ENCODE measurements at regions not wholly inside any gene's neighbourhood (a gene's known extent, or its start where the extent isn't known, plus 50 kb on each side); places are given as distances from the start of the nearest gene placed in this dataset.

DNA sequence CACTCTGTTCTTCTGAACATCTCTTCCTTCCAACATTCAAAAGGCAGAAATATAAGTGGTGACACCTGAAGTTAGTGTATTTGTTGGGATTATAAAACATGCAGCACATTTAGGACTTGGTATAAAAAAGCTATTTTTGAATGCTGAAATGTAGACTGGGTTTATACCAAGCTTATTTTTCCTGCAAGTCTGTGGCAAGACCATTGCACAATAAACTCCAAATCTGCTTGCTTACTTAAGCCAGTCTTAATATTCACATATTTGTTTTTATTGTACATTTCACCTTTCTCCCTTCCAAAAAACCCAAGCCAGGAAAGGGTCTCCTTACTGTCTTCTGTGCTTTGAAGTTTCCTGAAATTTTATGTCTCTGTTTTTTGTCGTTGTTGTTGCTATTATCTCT is 63.7 kb downstream of the FHIP1A start:
- POLR2A ChIA-PET, result no interaction called here
- no peaks in the 10 kb centered on the region for H3K36me3 ChIP-seq (ENCODE audit: control insufficient read depth in 4 of 4, insufficient read depth in 4 of 4, low read length in 3 of 4)
- WGBS (ENCODE audit: insufficient coverage), result no CpG with 5 or more reads among the region's 1 CpG
- DNase-seq, result no peak
- H3K9me3 ChIP-seq (ENCODE audit: control extremely low read depth in 1 of 5, control insufficient read depth in 4 of 5, insufficient read depth in 2 of 5, low read depth in 1 of 5, low read length in 4 of 5), result peaks cover 0 to 2% (median 0%) of the 10 kb centered on the region in 5 experiments
- no peak overlapping the region for H3K27ac ChIP-seq (ENCODE audit: insufficient read depth in 1 of 2, low read depth in 1 of 2, low read length in 2 of 2, poor library complexity in 1 of 2, severe bottlenecking in 2 of 2)
- no peaks in the 10 kb centered on the region for H3K4me1 ChIP-seq (ENCODE audit: control extremely low read depth in 1 of 4, control insufficient read depth in 4 of 4, insufficient read depth in 4 of 4, low read length in 3 of 4)
- H3K4me3 ChIP-seq (ENCODE audit: control insufficient read depth in 1 of 7, extremely low read depth in 1 of 7, insufficient read depth in 4 of 7, low read depth in 2 of 7, low read length in 6 of 7), result no peak overlapping the region
- peaks cover 0 to 6% (median 3%) of the 10 kb centered on the region in 5 experiments for H3K27me3 ChIP-seq (replicated peaks in 2 of 5; ENCODE audit: control insufficient read depth in 4 of 5, insufficient read depth in 5 of 5, low read length in 4 of 5)
- CTCF ChIA-PET, result interaction anchor here (0.7 kb wide), 1 partner anchor 465 kb away, joined by 3 read pairs; no protein-coding TSS in a partner anchor

GRCh38 chr4:151473521-151474097 is 64.6 kb downstream of the FHIP1A start:
- H3K4me3 ChIP-seq (ENCODE audit: control insufficient read depth in 1 of 7, extremely low read depth in 1 of 7, insufficient read depth in 4 of 7, low read depth in 2 of 7, low read length in 6 of 7), result no peak overlapping the region
- no peak overlapping the region for H3K27ac ChIP-seq (ENCODE audit: insufficient read depth in 1 of 2, low read depth in 1 of 2, low read length in 2 of 2, poor library complexity in 1 of 2, severe bottlenecking in 2 of 2)
- ChIA-PET CTCF (no interaction called here), POLR2A (no interaction called here)
- no peak for DNase-seq
- peaks cover 0 to 2% (median 0%) of the 10 kb centered on the region in 5 experiments for H3K9me3 ChIP-seq (ENCODE audit: control extremely low read depth in 1 of 5, control insufficient read depth in 4 of 5, insufficient read depth in 2 of 5, low read depth in 1 of 5, low read length in 4 of 5)
- H3K27me3 ChIP-seq (replicated peaks in 2 of 5; ENCODE audit: control insufficient read depth in 4 of 5, insufficient read depth in 5 of 5, low read length in 4 of 5), result peaks cover 0 to 5% (median 3%) of the 10 kb centered on the region in 5 experiments
- H3K4me1 ChIP-seq (ENCODE audit: control extremely low read depth in 1 of 4, control insufficient read depth in 4 of 4, insufficient read depth in 4 of 4, low read length in 3 of 4), result no peaks in the 10 kb centered on the region
- no peaks in the 10 kb centered on the region for H3K36me3 ChIP-seq (ENCODE audit: control insufficient read depth in 4 of 4, insufficient read depth in 4 of 4, low read length in 3 of 4)

DNA sequence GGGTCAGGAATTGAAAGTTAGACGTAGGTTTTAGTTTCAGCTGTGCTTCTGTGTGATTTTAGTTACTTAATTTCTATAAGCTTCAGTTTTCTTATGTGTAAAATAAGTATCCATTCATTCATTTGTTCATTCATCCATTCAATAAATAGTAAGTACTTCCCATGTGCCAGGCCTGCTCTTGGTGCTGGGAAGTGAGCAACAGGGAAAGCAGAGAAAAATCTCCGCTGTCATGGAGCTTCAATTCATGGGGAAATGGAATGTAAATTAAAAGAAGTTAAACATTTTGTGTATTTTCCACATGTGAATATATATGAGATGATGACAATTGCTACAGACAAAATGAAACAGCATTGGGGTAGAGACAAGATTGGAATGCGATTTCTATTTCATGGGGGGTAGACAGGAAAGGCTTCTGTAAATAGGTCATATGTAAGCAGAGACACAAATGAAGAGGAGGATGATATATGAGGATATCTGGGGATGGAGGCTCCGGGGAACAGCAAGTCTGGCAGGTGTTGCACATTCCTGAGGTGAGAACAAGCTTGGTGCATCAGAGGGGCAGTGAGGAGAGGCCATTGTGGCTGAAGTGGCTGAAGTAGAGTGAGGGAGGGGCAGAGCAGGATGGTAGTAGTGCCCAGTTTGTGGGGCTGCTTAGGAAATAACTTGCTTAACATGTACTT is 66.2 kb downstream of the FHIP1A start:
- Histone ChIP-seq H3K27ac (ENCODE audit: insufficient read depth in 1 of 2, low read depth in 1 of 2, low read length in 2 of 2, poor library complexity in 1 of 2, severe bottlenecking in 2 of 2) (no peak overlapping the region), H3K36me3 (ENCODE audit: control insufficient read depth in 4 of 4, insufficient read depth in 4 of 4, low read length in 3 of 4) (no peaks in the 10 kb centered on the region), H3K9me3 (ENCODE audit: control extremely low read depth in 1 of 5, control insufficient read depth in 4 of 5, insufficient read depth in 2 of 5, low read depth in 1 of 5, low read length in 4 of 5) (no peaks in the 10 kb centered on the region), H3K4me3 (ENCODE audit: control insufficient read depth in 1 of 7, extremely low read depth in 1 of 7, insufficient read depth in 4 of 7, low read depth in 2 of 7, low read length in 6 of 7) (no peak overlapping the region), H3K27me3 (replicated peaks in 2 of 5; ENCODE audit: control insufficient read depth in 4 of 5, insufficient read depth in 5 of 5, low read length in 4 of 5) (peaks cover 2 to 10% (median 4%) of the 10 kb centered on the region in 5 experiments), H3K4me1 (ENCODE audit: control extremely low read depth in 1 of 4, control insufficient read depth in 4 of 4, insufficient read depth in 4 of 4, low read length in 3 of 4) (no peaks in the 10 kb centered on the region)
- no peak for DNase-seq
- ChIA-PET CTCF (no interaction called here), POLR2A (no interaction called here)
- WGBS (ENCODE audit: insufficient coverage), result 98% methylated on average over 3 of the region's 4 CpGs

- Histone ChIP-seq H3K4me3 (ENCODE audit: control insufficient read depth in 1 of 7, extremely low read depth in 1 of 7, insufficient read depth in 4 of 7, low read depth in 2 of 7, low read length in 6 of 7) (no peak overlapping the region), H3K9me3 (ENCODE audit: control extremely low read depth in 1 of 5, control insufficient read depth in 4 of 5, insufficient read depth in 2 of 5, low read depth in 1 of 5, low read length in 4 of 5) (no peaks in the 10 kb centered on the region), H3K27ac (ENCODE audit: insufficient read depth in 1 of 2, low read depth in 1 of 2, low read length in 2 of 2, poor library complexity in 1 of 2, severe bottlenecking in 2 of 2) (no peak overlapping the region), H3K4me1 (ENCODE audit: control extremely low read depth in 1 of 4, control insufficient read depth in 4 of 4, insufficient read depth in 4 of 4, low read length in 3 of 4) (no peaks in the 10 kb centered on the region), H3K27me3 (replicated peaks in 2 of 5; ENCODE audit: control insufficient read depth in 4 of 5, insufficient read depth in 5 of 5, low read length in 4 of 5) (peaks cover 0 to 7% (median 2%) of the 10 kb centered on the region in 5 experiments), H3K36me3 (ENCODE audit: control insufficient read depth in 4 of 4, insufficient read depth in 4 of 4, low read length in 3 of 4) (no peaks in the 10 kb centered on the region)
- DNase-seq, result no peak
- ChIA-PET POLR2A (no interaction called here), CTCF (no interaction called here)
- 98% methylated on average over 4 of the region's 4 CpGs for WGBS (ENCODE audit: insufficient coverage)
Measured at GRCh38 chr4:151481813-151482212, 72.8 kb downstream of the FHIP1A start.

DNA sequence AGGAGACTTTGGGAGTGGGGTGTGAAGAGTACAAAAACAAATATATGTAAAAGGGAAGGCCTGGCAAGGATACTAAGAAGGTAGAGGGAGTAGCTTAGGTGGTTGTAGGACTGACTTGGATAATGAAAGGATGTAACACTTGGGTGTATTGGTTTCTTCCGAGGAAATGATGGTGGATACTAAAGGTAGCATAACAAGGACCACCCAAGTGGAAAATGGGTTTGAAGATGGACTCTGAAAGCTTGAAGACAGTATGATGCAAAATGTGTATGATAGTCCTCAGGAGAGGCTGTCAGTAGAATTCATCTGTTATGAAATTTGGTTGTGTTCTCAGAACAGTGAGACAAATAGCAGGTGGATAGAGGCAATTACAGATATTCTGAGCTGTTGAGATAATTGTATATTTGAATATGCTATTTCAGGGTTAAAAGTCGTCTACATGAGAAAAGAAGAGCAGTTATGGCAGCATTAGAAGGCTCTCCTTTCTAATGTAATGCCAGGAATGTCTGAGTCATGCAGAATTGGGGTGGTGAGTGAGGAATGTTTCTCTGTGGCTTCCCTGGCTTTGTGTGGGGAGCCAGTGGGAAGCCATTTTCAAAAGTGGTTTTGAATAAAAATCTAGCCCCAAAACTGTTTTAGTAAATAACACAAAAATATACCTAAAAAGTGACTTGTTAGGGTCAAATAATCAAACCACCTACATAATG is 75.6 kb downstream of the FHIP1A start:
- Histone ChIP-seq H3K36me3 (ENCODE audit: control insufficient read depth in 4 of 4, insufficient read depth in 4 of 4, low read length in 3 of 4) (no peaks in the 10 kb centered on the region), H3K27me3 (replicated peaks in 2 of 5; ENCODE audit: control insufficient read depth in 4 of 5, insufficient read depth in 5 of 5, low read length in 4 of 5) (peaks cover 0 to 5% (median 0%) of the 10 kb centered on the region in 5 experiments), H3K9me3 (ENCODE audit: control extremely low read depth in 1 of 5, control insufficient read depth in 4 of 5, insufficient read depth in 2 of 5, low read depth in 1 of 5, low read length in 4 of 5) (no peaks in the 10 kb centered on the region), H3K4me3 (ENCODE audit: control insufficient read depth in 1 of 7, extremely low read depth in 1 of 7, insufficient read depth in 4 of 7, low read depth in 2 of 7, low read length in 6 of 7) (no peak overlapping the region), H3K27ac (ENCODE audit: insufficient read depth in 1 of 2, low read depth in 1 of 2, low read length in 2 of 2, poor library complexity in 1 of 2, severe bottlenecking in 2 of 2) (no peak overlapping the region), H3K4me1 (ENCODE audit: control extremely low read depth in 1 of 4, control insufficient read depth in 4 of 4, insufficient read depth in 4 of 4, low read length in 3 of 4) (no peaks in the 10 kb centered on the region)
- WGBS (ENCODE audit: insufficient coverage), result 44% methylated on average over 2 of the region's 2 CpGs
- ChIA-PET POLR2A (interaction anchor here (0.6 kb wide), 1 partner anchor 178 kb away, joined by 4 read pairs; no protein-coding TSS in a partner anchor), CTCF (no interaction called here)
- DNase-seq, result no peak

DNA sequence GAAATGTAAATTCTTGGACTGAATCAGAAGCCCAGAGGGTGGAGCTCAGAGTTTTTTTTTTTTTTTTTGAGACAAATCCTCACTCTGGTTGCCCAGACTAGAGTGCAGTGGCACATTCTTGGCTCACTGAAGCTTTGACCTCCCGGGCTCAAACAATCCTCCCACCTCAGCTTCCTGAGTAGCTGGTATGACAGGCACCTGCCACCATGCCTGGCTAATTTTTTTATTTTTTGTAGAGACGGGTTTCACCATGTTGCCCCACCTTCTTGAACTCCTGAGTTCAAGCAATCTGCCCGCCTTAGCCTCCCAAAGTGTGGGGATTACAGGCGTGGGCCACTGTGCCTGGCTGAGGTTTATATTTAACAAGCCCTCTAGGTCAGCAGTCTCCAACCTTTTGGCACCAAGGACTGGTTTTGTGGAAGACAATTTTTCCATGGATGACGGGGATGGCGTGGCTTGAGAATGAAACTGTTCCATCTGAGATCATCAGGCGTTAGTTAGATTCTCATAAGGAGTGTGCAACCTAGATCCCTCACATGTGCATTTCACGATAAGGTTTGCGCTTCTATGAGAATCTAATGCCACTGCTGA is 76.7 kb downstream of the FHIP1A start:
- Histone ChIP-seq H3K9me3 (ENCODE audit: control extremely low read depth in 1 of 5, control insufficient read depth in 4 of 5, insufficient read depth in 2 of 5, low read depth in 1 of 5, low read length in 4 of 5) (peaks cover 0 to 3% (median 0%) of the 10 kb centered on the region in 5 experiments), H3K36me3 (ENCODE audit: control insufficient read depth in 4 of 4, insufficient read depth in 4 of 4, low read length in 3 of 4) (no peaks in the 10 kb centered on the region), H3K4me3 (ENCODE audit: control insufficient read depth in 1 of 7, extremely low read depth in 1 of 7, insufficient read depth in 4 of 7, low read depth in 2 of 7, low read length in 6 of 7) (no peak overlapping the region), H3K27ac (ENCODE audit: insufficient read depth in 1 of 2, low read depth in 1 of 2, low read length in 2 of 2, poor library complexity in 1 of 2, severe bottlenecking in 2 of 2) (no peak overlapping the region), H3K27me3 (replicated peaks in 2 of 5; ENCODE audit: control insufficient read depth in 4 of 5, insufficient read depth in 5 of 5, low read length in 4 of 5) (peaks cover 0 to 3% (median 0%) of the 10 kb centered on the region in 5 experiments), H3K4me1 (ENCODE audit: control extremely low read depth in 1 of 4, control insufficient read depth in 4 of 4, insufficient read depth in 4 of 4, low read length in 3 of 4) (no peaks in the 10 kb centered on the region)
- WGBS (ENCODE audit: insufficient coverage), result 100% methylated on average over 9 of the region's 9 CpGs
- DNase-seq, result no peak
- ChIA-PET CTCF (no interaction called here), POLR2A (interaction anchor here (0.6 kb wide), 1 partner anchor 179 kb away, joined by 4 read pairs; no protein-coding TSS in a partner anchor)

- no peak overlapping the region for H3K4me3 ChIP-seq (ENCODE audit: control insufficient read depth in 1 of 7, extremely low read depth in 1 of 7, insufficient read depth in 4 of 7, low read depth in 2 of 7, low read length in 6 of 7)
- H3K4me1 ChIP-seq (ENCODE audit: control extremely low read depth in 1 of 4, control insufficient read depth in 4 of 4, insufficient read depth in 4 of 4, low read length in 3 of 4), result no peaks in the 10 kb centered on the region
- peaks cover 0 to 3% (median 0%) of the 10 kb centered on the region in 5 experiments for H3K9me3 ChIP-seq (ENCODE audit: control extremely low read depth in 1 of 5, control insufficient read depth in 4 of 5, insufficient read depth in 2 of 5, low read depth in 1 of 5, low read length in 4 of 5)
- ChIA-PET POLR2A (no interaction called here), CTCF (no interaction called here)
- H3K36me3 ChIP-seq (ENCODE audit: control insufficient read depth in 4 of 4, insufficient read depth in 4 of 4, low read length in 3 of 4), result no peaks in the 10 kb centered on the region
- 98% methylated on average over 3 of the region's 3 CpGs for WGBS (ENCODE audit: insufficient coverage)
- H3K27me3 ChIP-seq (replicated peaks in 2 of 5; ENCODE audit: control insufficient read depth in 4 of 5, insufficient read depth in 5 of 5, low read length in 4 of 5), result peaks cover 0 to 3% (median 0%) of the 10 kb centered on the region in 5 experiments
- no peak for DNase-seq
- H3K27ac ChIP-seq (ENCODE audit: insufficient read depth in 1 of 2, low read depth in 1 of 2, low read length in 2 of 2, poor library complexity in 1 of 2, severe bottlenecking in 2 of 2), result no peak overlapping the region
Measured at GRCh38 chr4:151486168-151486567, 77.2 kb downstream of the FHIP1A start.
